Stimulated activated CD4-positive, alpha-beta T cell treated with anti-CD3 and anti-CD28 coated beads, TNF-alpha, amount 100 ng/mL, for 48 hours (primary cell): ENCODE measurements at regions not wholly inside any gene's neighbourhood (a gene's known extent, or its start where the extent isn't known, plus 50 kb on each side); places are given as distances from the start of the nearest gene placed in this dataset.

ENCODE experiments used
- DNase-seq, 3 donors: peaks; one replicate each; pipeline ENCODE4 v3.0.0-alpha.2; 2020; ENCODE audit warnings: low read depth in 3 of 3

GRCh38 chr10:78541481-78542140, 507.9 kb downstream of the RPS24 start:
- no peak for DNase-seq

GRCh38 chr10:78542141-78542489, 508.5 kb downstream of the RPS24 start:
- no peak for DNase-seq

GRCh38 chr10:78542521-78542920, 508.9 kb downstream of the RPS24 start:
- no peak for DNase-seq

GRCh38 chr10:78543031-78543748, 509.5 kb downstream of the RPS24 start:
- no peak for DNase-seq

- no peak for DNase-seq
Measured at GRCh38 chr10:78543749-78544362, 510.2 kb downstream of the RPS24 start.

- DNase-seq: no peak
Measured at GRCh38 chr10:78544423-78545090, 510.9 kb downstream of the RPS24 start.

- DNase-seq: no peak
Measured at GRCh38 chr10:78545756-78546155, 512.1 kb downstream of the RPS24 start.

GRCh38 chr10:78547397-78547796, 513.7 kb downstream of the RPS24 start:
- no peak for DNase-seq

- no peak for DNase-seq
Measured at GRCh38 chr10:78547905-78548304, 514.2 kb downstream of the RPS24 start.

GRCh38 chr10:78548369-78548768, 514.7 kb downstream of the RPS24 start:
- no peak for DNase-seq

GRCh38 chr10:78549140-78549935, 515.7 kb downstream of the RPS24 start:
- DNase-seq: no peak

- DNase-seq: no peak
Measured at GRCh38 chr10:78550090-78550489, 516.4 kb downstream of the RPS24 start.

- no peak for DNase-seq
Measured at GRCh38 chr10:78550716-78551115, 517.1 kb downstream of the RPS24 start.

- no peak for DNase-seq
Measured at GRCh38 chr10:78551184-78552005, 517.4 kb upstream of the ZMIZ1 start.

- DNase-seq: no peak
Measured at GRCh38 chr10:78552261-78552811, 516.4 kb upstream of the ZMIZ1 start.

GRCh38 chr10:78553792-78554191, 515.0 kb upstream of the ZMIZ1 start:
- DNase-seq: no peak

GRCh38 chr10:78555128-78555527, 513.6 kb upstream of the ZMIZ1 start:
- no peak for DNase-seq

- DNase-seq: no peak
Measured at GRCh38 chr10:78556705-78557432, 511.9 kb upstream of the ZMIZ1 start.

- no peak for DNase-seq
Measured at GRCh38 chr10:78557433-78557925, 511.3 kb upstream of the ZMIZ1 start.
